Fibroblast of lung (primary cell): ENCODE measurements at regions not wholly inside any gene's neighbourhood (a gene's known extent, or its start where the extent isn't known, plus 50 kb on each side); places are given as distances from the start of the nearest gene placed in this dataset.

Experiments used
- CTCF ChIP-seq, 2 donors: IDR thresholded peaks in 1 of 2; conservative IDR thresholded peaks in 1 of 2; 1 replicate in 1 of 2; 2 replicates in 1 of 2; pipeline ENCODE4 v1.5.1; 2011 to 2012; ENCODE audit warnings: low read length in 2 of 2, control low read depth in 1 of 2, inconsistent platforms in 1 of 2, low read depth in 1 of 2, mild to moderate bottlenecking in 1 of 2
- EZH2 ChIP-seq: IDR thresholded peaks from 2 replicates; pipeline ENCODE4 v1.5.1; 2012; ENCODE audit warnings: low read length, control low read depth, mild to moderate bottlenecking; ENCODE audit errors: missing control alignments

GRCh38 chr20:26134606-26135005 lies 438.0 kb upstream of the ZNF337 start:
- TF ChIP-seq CTCF (conservative IDR thresholded peaks at IDR 0.05 in 1 of 2, IDR thresholded peaks at IDR 0.05 in 1 of 2; ENCODE audit: low read depth in 1 of 2, low read length in 2 of 2), result no peak
- TF ChIP-seq EZH2, result no peak
